ENCODE measurements at regions not wholly inside any gene's neighbourhood (a gene's known extent, or its start where the extent isn't known, plus 50 kb on each side); places are given as distances from the start of the nearest gene placed in this dataset.

DNA sequence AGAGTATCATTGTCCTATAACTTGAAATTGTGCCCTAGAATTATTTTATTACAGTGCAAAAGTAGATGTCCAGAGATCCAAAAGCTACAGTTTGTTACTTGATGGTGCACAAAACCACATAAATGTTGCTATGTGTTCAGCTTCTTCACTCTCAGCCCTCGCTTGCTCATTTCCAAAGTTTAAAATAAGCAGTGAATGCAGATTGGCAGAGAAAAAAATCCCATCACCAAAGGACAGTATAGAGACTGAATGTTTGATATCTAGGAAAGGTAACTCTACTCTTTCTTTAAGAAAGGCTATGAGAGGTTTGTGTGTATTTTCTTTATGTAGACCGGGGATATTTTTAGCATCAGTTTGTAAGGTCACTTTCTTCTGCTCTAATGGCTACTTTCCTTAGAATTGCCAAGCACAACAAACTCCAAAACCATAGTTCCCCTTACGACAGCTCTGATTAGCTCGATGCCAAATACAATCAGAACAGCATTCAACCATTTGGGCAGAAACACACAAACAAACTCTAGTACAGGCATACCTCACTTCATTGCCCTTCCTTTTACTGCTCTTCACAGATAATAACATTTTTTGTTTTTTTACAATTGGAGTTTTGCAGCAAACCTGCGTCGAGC lies 164.1 kb upstream of the CCDC54 start:
- TF ChIP-seq, protein P1, sequence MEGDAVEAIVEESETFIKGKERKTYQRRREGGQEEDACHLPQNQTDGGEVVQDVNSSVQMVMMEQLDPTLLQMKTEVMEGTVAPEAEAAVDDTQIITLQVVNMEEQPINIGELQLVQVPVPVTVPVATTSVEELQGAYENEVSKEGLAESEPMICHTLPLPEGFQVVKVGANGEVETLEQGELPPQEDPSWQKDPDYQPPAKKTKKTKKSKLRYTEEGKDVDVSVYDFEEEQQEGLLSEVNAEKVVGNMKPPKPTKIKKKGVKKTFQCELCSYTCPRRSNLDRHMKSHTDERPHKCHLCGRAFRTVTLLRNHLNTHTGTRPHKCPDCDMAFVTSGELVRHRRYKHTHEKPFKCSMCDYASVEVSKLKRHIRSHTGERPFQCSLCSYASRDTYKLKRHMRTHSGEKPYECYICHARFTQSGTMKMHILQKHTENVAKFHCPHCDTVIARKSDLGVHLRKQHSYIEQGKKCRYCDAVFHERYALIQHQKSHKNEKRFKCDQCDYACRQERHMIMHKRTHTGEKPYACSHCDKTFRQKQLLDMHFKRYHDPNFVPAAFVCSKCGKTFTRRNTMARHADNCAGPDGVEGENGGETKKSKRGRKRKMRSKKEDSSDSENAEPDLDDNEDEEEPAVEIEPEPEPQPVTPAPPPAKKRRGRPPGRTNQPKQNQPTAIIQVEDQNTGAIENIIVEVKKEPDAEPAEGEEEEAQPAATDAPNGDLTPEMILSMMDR (IDR thresholded peaks at IDR 0.05; ENCODE audit: control insufficient read depth, extremely low read depth, insufficient read depth), result no peak
- no peak for DNase-seq (ENCODE audit: low read depth)

DNA sequence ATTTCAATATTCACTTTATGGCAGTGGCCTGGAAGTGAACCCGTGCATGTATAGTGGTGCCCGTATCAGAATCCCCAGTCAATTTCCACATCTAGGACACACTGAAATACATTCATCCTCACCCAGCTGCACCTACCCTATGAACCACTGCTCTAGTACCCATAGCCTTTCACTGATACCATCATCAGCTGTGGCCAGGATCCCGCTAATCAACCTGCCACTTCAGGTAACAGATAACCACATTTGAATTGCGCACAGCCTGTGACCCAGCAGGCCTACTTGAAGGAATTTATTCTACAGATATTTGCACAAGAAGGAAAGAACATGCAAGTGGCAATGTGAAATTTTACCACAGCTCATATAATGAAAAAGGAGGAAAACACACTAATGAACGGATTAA lies 161.0 kb upstream of the CCDC54 start:
- DNase-seq (ENCODE audit: low read depth), result no peak
- TF ChIP-seq, protein P1 (IDR thresholded peaks at IDR 0.05; ENCODE audit: control insufficient read depth, extremely low read depth, insufficient read depth), result no peak
- no peak overlapping the region for H3K4me3 ChIP-seq (ENCODE audit: low read depth, low read length)

More for the DNA sequence above, 164.1 kb upstream of the CCDC54 start:
- H3K4me3 ChIP-seq (ENCODE audit: low read depth, low read length), result no peak overlapping the region

DNA sequence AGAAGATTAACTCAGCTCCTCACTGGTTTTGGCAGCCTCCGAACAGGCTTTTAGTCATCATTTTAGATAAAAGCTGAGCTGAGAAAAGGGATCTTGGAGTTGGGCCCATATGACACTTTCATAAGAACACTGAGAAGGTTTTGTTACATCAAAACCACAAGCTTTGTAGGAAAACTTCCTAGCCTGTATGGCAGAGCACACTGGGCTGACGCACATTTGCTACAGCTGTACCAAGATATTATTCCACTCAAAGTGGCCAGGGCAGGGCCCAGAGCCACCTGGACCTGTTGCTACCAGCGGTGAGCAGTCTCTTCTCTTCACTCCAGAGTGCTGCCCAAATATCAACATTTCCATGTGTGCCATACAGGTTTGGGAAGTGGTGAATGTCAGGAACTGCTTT lies 160.5 kb upstream of the CCDC54 start:
- TF ChIP-seq, protein P1 (IDR thresholded peaks at IDR 0.05; ENCODE audit: control insufficient read depth, extremely low read depth, insufficient read depth), result no peak
- H3K4me3 ChIP-seq (ENCODE audit: low read depth, low read length), result no peak overlapping the region
- DNase-seq (ENCODE audit: low read depth), result no peak

DNA sequence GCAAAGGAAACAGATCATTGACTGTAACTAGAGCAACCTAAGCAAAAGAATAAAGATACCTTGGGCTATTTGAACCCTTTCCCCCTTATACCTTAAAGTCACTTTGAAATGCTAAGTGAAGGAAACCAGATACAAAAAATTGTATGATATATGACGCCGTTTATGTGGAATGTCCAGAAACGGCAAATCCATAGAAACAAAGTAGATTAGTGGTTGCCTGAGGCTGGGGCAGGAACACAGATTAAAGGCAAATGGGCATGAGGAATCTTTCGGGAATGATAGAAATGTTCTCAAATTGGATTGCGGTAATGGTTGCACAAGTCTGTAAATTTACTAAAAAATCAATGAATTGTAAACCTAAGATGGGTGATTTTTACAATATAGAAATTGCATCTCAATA lies 160.1 kb upstream of the CCDC54 start:
- TF ChIP-seq, protein P1 (IDR thresholded peaks at IDR 0.05; ENCODE audit: control insufficient read depth, extremely low read depth, insufficient read depth), result no peak
- no peak for DNase-seq (ENCODE audit: low read depth)
- no peak overlapping the region for H3K4me3 ChIP-seq (ENCODE audit: low read depth, low read length)

DNA sequence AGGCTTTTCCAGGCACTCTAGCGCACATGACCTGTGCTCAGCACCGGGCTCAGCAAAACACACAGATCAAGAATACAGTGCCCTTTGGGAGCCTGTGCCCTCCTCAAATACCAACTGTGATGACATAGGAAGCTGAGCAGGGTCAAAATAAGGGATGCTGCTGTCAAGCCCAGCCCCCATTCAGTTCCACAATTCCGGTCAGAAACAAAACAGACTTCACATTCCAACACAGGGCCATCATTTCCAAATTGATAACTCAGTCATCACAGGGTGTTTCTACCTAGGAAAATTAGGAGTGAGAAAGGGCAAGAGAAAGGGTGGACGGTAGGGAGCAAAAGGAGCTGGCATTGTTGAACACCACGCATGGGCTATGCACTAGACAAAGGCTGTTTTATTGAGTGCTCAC lies 158.4 kb upstream of the CCDC54 start:
- DNase-seq (ENCODE audit: low read depth), result no peak
- H3K4me3 ChIP-seq (ENCODE audit: low read depth, low read length), result no peak overlapping the region
- TF ChIP-seq, protein P1 (IDR thresholded peaks at IDR 0.05; ENCODE audit: control insufficient read depth, extremely low read depth, insufficient read depth), result no peak

DNA sequence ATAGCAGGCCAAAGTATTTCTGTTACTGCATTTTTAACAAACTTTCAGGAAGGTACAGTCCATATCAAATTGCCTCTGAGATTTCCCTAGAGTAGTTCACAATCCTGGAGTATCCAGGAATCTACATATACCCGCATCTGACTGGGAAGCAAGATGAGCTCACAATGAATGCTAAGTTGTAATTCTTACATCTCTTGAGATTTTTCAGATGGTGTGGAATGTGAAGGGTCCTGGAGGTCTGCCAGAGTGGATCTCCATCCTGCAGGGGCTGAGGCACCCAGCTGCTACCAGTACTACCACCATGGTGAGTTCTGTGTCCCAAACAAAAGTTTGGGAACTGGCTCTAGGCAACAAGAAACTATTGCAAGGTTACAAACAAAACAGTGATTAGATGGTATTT lies 156.7 kb upstream of the CCDC54 start:
- DNase-seq (ENCODE audit: low read depth), result no peak
- H3K4me3 ChIP-seq (ENCODE audit: low read depth, low read length), result no peak overlapping the region
- TF ChIP-seq, protein P1 (IDR thresholded peaks at IDR 0.05; ENCODE audit: control insufficient read depth, extremely low read depth, insufficient read depth), result no peak

DNA sequence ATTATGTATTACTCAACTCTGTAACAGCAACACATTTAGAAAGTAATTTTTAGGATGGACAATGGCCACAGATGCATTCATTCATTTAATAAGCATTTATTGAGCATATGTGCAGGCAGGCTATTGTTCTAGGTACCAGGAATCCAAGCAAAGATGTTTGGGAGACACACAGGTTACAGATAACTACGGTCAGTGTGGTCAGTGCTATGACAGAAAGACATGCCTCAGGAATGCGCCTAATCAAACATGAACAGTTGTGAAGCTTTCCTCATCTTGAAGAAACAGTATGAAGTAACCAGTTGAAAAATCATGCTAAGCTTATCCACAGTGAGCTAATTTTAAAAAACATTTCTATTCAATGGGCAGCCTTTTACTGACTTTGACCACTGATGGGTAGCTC lies 155.4 kb upstream of the CCDC54 start:
- no peak overlapping the region for H3K4me3 ChIP-seq (ENCODE audit: low read depth, low read length)
- no peak for DNase-seq (ENCODE audit: low read depth)
- TF ChIP-seq, protein P1 (IDR thresholded peaks at IDR 0.05; ENCODE audit: control insufficient read depth, extremely low read depth, insufficient read depth), result no peak

Measured in LNCaP clone FGC (cell line).